Fibroblast of skin of left biceps (primary cell): ENCODE measurements at regions not wholly inside any gene's neighbourhood (a gene's known extent, or its start where the extent isn't known, plus 50 kb on each side); places are given as distances from the start of the nearest gene placed in this dataset.

Experiments
- DNase-seq, 2 experiments: peaks; one replicate each; pipeline ENCODE4 v3.0.0-alpha.2; 2013; ENCODE audit warnings: low read depth in 2 of 2

GRCh38 chr10:78755063-78755701 lies 313.6 kb upstream of the ZMIZ1 start:
- no peak for DNase-seq

GRCh38 chr10:78755877-78756455 lies 312.8 kb upstream of the ZMIZ1 start:
- DNase-seq, result no peak

GRCh38 chr10:78756604-78757343 lies 312.0 kb upstream of the ZMIZ1 start:
- DNase-seq, result peak; percentile 92 to 93

- DNase-seq, result peak in 1 of 2 experiments; percentile 49
These were observed 311.3 kb upstream of the ZMIZ1 start for GRCh38 chr10:78757344-78757925.

GRCh38 chr10:78758176-78758575 lies 310.6 kb upstream of the ZMIZ1 start:
- DNase-seq, result no peak

GRCh38 chr10:78759456-78760120 lies 309.2 kb upstream of the ZMIZ1 start:
- no peak for DNase-seq

- no peak for DNase-seq
These were observed 308.1 kb upstream of the ZMIZ1 start for GRCh38 chr10:78760463-78761310.

GRCh38 chr10:78761311-78761781 lies 307.4 kb upstream of the ZMIZ1 start:
- DNase-seq, result no peak

GRCh38 chr10:78762086-78762630 lies 306.6 kb upstream of the ZMIZ1 start:
- no peak for DNase-seq

- no peak for DNase-seq
These were observed 305.5 kb upstream of the ZMIZ1 start for GRCh38 chr10:78763234-78763633.

GRCh38 chr10:78763651-78764395 lies 304.9 kb upstream of the ZMIZ1 start:
- DNase-seq, result no peak

- DNase-seq, result no peak
These were observed 304.3 kb upstream of the ZMIZ1 start for GRCh38 chr10:78764436-78764835.

GRCh38 chr10:78764846-78765430 lies 303.8 kb upstream of the ZMIZ1 start:
- DNase-seq, result no peak

GRCh38 chr10:78765726-78766335 lies 302.9 kb upstream of the ZMIZ1 start:
- no peak for DNase-seq

GRCh38 chr10:78766603-78767002 lies 302.2 kb upstream of the ZMIZ1 start:
- DNase-seq, result no peak

GRCh38 chr10:78768041-78768835 lies 300.5 kb upstream of the ZMIZ1 start:
- no peak for DNase-seq

GRCh38 chr10:78768876-78769275 lies 299.9 kb upstream of the ZMIZ1 start:
- DNase-seq, result no peak

GRCh38 chr10:78769526-78769925 lies 299.2 kb upstream of the ZMIZ1 start:
- DNase-seq, result no peak
